ENCODE measurements at regions not wholly inside any gene's neighbourhood (a gene's known extent, or its start where the extent isn't known, plus 50 kb on each side); places are given as distances from the start of the nearest gene placed in this dataset.

DNA sequence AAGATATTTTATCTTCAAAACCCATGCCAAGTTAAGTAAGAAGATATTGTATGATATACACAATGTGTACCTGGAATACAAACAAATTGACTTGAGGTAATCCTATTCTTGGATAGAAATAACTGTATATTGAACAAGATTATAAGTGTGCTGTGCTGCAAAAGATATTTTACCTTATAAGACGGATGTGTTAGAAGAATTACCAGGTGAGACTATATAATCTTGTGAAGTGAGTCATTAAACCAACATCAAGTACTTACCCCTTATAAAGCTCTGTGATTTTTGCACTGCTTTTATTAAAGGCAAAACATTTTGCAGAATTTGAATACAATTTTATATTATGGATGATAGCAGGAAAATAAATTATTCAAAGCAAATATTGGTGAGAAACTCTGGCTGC is 570.0 kb downstream of the MMUT start:
- DNase-seq: no peak

DNA sequence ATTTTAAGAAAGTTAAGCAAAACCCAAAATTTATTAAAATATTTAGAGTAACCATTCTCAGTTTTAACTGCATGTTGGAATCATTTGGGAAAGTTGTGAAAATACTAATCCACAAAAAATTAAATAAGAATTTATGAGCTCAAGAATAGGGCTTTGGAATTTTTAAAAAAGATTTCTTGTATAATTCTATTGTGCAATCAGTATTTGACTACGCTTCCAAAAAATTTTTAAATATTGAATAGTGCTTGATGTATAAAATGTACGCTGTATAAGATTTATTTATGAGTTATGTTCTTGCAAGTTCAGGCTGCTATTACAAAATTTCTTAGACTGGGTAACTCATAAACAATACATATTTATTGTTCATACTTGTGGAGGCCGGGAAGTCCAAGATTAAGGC is 571.7 kb downstream of the MMUT start:
- DNase-seq: no peak

DNA sequence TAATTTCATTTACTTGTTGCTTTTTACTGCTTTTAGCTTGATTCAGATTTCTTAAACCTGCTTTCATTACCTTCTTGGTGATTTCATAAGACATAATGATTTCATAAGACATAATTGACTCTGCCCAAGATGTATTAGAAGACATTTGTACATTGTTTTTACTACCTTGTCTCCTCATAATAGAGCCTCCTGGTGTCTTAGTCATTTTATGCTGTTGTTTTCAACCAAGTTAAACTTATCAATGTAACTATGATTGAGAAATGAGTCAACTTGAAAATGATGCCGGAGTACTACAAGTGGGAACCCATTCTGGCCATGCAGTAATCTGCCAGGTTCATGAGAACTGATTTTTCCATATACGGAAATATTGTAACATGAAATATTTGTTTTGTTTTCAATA is 573.6 kb downstream of the MMUT start:
- DNase-seq: no peak

DNA sequence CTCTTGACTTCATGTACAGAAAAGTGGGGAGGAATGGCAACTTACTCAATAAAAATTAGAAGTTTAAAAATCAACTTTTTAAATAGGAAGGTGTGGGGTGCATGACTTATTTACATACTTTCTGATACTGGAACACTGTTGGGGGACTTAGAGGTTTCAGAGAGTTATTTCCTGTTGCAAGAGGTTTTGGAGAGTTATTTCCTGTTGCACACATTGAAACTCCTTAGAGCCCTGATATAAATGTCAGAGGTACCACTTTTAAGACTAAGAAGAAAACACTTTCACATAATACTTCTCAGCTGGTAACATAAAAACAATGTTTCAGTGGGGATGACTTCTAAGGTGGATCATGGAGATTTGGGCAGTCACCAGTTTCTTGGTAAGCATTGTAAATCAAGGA is 579.9 kb downstream of the MMUT start:
- DNase-seq: no peak

DNA sequence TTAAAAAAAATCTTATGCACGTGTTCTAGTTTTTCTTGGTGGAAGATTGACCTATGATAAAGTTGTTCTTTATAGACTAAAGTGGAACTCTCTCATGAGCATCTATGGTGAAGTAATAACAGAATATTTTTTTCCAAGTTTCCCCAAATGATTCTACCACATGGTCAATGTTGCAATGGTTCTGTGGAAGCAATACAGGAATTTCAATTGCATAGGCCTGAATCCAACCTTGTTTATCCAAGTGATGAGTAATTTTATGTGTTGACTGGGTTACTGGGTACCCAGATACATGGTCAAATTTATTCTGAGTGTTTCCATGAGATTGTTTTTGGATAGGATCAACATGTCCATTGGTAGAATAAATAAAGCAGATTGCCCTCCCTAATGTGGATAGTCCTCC is 581.5 kb downstream of the MMUT start:
- no peak for DNase-seq

DNA sequence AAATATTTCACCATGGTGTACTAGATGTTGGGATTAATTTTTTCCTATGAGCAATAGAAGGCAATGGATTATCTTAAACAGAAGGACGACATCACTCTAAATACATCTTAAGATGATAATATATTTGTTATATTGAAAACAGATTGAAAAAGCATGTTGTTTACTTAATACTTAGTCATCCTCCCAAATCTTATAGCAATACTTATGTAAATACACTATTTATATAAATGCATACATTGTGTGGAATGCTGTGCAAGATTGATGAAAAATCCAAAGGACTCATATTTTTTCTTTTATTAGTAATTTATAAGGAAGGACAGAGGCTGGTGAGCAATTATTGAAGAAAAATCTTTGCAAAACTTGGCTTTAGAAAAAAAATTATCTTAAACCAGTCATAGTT is 593.5 kb downstream of the MMUT start:
- DNase-seq: no peak

DNA sequence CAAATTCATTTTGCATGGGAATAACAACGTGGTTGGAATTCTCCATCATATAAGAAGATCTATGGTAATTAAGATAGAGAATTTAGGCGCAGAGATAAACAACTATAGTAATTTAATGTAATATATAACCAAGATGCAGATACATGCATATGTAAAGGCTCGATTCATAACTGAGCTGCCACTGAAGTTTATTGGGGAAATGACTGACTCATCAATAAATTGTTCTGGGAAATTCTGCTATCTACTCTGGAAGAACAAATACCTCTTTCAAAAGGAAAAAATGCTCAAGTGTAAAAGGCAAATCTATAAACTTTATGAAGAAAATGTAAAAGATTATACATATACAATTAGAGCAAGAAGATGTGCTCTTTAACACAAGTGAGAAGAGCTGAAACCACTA is 596.4 kb downstream of the MMUT start:
- DNase-seq: no peak

DNA sequence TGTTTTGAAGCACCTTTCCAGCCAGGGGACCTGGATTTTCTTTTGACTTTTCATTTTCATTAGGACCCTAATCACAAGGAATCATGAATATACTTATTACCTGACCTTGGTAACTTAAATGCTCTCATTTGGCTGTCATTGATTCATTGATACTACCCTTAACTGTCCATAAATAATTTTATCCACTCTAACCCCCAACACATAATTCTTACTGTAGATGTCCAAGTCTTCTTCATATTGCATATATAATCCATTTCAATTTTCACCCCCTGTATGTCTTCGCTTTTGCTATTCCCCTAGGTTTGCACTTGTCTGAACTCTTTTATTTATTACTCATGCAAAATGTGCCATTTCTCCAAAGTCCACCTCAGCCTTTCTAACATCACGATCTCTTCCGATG is 602.9 kb downstream of the MMUT start:
- no peak for DNase-seq

DNA sequence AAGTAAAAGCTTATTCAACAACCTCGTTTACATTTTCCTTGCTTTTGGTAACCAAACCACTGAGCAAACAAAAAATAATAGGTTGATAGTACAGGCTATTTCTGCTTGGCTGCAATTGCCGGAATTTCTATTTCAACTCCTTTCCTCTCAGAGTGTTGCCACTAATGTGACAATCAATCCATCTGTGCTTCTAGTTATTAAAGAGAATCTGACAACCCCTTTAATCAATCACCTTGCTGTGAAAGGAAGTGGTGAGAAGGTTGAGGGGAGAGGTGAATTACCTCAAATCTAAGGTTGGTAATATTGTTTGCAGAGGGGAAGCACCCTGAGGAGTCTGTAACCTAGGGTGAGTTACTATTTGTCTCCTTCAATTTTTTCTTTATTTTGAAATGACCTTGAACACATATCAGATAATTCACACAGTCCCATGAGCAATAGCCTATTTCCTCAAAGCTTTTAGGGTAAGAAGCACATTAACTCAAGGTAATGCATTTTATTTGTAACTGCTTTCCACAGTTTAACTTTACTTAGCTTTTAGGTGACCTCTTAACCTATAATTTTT is 603.4 kb downstream of the MMUT start:
- no peak for DNase-seq

DNA sequence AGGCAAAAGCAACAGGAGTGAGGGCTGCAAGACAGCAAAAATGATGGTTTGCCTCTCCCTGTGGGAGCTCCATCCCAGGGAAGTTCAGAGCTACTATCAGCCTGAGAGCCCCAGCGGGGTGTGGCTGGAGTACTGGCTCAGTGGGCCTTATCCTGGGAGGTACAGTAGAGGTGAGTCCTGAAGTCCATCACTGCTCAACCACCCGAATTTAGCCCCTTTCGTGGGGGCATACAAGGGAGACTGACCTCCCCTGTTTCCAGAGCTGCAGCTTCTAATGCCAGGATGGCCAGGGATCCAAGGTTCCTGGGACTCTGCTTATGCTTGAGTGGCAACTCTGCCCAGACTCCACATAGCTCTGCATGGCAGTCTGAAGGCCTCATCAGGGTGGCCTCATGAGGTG is 617.8 kb downstream of the MMUT start:
- DNase-seq: no peak

DNA sequence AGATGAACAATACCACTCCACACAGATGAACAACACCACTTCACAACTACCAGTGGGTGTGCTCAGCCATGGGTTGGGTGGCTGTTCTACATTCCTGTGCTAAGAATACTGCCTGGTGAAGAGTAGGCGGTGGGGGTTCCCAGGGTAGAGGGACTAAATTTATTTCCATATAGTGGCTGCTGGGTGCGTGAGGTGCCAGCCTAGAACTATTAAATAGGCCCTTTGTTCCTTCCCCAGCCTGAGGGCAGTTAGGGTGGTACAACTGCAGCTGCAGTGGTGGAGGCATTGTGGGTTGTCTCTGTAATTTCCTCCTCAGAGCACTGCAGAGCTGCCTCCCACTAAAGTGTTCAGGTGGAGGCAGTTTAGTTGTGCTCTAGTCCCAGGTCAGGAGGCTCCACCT is 618.4 kb downstream of the MMUT start:
- no peak for DNase-seq

DNA sequence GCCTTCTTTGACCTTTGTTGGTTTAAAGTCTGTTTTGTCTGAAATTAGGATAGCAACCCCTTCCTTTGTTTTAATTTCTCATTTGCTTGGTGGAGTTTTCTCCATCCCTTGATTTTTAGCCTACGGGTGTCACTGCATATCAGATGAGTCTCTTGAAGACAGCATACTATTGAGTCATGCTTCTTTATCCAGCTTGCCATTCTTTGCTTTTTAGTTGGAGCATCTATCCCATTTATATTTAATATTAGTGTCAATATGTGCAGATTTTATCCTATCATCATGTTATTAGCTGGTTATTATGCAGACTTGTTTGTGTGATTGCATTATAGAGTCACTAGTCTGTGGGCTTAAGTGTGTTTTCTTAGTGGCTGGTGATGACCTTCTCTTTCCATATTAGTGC is 622.2 kb downstream of the MMUT start:
- no peak for DNase-seq

DNA sequence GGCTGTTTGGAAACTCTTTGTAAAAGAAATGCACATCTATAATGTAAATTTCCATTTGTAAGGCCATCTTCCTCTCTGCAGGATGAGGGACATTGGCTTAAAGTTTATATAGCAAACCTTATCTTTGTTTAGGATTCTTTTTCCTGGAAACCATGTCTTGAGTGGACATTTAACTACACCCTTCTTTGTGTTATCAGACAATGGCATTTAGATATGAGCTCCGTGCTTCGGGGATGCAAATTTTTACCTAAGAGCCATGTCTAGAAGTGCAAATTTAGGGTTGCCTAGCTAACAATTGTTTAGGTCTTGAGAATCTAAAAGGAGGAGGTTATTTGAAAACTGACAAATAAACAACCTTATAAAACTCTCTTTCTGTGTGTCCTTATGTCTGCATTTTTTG is 623.8 kb downstream of the MMUT start:
- no peak for DNase-seq

DNA sequence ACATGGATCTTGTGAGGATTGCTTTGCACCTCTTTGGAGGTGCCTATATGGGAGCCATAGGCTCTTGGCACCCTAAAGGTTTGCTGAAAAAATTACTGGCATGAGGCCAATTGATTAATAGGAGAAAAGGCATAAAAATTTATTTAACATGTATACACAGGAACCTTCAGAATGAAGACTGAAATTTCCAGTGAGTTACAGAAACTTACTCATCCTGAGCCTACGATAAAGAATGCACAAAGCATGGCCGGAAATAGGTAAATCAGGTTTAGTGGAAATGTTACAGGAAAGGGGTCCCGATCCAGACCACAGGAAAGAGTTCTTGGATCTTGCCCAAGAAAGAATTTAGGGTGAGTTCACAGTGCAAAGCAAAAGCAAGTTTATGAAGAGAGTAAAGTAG is 625.3 kb downstream of the MMUT start:
- DNase-seq: no peak

DNA sequence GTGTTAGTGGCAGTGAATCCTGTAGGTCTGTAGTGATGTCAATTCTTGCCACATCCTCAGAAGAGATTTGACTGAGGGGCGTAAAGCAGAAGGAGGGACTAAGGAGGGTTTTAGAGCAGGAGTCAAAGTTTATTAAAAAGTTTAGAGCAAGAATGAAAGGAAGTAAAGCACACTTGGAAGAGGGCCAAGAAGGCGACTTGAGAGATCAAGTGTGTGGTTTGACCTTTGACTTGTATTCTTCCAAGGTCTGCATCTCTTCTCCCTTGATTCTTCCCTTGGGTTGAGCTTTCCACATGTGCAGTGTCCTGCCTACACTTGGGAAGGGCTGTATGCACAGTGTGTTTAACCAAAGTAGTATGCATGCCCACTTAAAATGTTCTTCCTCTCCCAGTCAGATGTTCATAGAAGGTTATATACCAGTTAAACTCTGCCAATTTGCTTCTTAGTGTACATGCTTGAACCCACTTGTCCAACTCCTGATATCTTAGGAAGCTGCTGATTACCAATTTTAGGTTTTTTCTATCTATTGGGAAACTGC is 627.6 kb downstream of the MMUT start:
- DNase-seq: no peak

DNA sequence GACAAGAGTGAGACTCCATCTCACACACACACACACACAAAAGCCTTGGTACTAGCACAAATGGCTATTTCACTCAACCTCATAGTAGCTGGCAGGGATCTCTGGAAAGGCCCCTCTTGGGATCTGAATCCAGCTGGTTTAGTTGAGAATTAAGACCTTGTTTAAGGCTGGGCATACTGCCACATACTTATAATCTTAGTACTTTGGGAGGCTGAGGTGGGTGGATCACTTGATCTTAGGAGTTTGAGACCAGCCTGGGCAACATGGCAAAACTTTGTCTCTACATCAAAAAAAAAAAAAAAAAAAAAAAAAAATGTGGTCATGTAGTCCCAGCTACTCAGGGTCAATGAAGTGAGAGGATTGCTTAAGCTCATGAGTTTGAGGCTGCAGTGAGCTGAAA is 628.3 kb downstream of the MMUT start:
- no peak for DNase-seq

DNA sequence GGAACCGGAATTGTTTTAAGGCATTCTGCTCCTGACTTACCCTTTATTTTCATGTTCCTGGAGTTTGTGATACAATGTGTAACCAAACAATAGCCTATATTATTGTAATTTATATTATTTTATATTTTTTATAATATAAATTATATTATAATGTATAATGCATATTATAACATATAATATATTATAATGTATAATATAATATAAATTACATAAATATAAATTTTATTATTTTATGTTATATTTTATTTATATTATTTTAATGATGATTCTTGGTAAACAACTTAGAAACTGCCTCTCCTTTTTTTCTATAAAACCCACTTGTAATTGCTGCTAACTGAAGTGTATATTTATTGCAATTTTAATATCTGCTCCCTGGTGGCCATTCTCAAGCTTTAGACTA is 629.1 kb downstream of the MMUT start:
- DNase-seq: no peak

DNA sequence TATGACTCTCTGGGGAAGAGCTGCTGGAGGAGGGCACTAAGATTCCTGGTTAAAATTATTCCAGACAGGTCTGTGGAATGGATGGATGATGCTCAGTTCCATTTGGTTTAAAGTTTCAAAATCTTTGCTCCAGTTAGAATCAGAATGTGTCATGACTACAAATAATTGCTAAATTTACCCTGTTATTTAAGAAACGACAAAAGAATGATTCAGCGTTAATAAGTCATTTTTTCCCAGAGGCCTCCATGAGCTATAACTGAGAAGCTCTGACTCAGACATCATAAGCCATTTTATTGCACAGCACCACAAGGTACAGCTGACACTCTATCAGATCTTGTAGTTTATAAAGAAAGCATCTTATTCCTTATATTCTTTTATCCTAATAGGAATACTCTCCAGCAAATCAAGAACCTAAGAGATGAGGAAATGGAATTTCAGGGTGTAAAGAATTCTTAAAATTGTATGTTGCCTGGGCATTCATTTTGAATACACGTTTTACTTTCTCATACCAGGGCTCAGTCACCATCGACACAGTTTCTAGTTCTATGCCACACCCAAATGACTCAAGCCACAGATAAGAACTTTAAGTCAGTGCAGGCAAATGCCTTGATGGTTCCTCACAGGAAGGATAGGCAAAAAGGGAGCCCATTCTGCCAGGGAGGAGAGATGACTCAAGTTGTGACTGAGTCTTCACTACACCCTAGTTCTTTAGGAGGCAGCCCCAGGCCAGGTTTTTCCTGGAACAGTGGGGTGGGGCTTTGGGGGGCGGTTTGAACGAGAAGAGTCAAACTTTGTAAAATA is 636.0 kb downstream of the MMUT start:
- no peak for DNase-seq

DNA sequence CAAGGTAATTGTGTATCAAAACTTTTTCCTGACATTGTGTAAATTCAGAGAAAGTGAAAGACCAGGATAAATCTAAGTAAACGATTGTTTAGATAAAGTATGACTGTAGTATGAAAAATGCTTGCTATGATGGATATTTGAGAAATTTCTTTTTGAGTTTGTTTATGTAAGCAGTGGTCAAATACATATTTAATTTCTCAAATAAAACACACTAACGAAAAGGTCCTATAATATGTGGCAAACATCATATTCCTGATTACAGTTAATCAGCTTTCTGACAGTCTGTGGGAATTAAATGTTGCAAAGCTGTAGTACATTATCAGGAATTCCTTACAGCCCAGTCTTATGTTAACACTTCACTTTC is 636.9 kb downstream of the MMUT start:
- no peak for DNase-seq

DNA sequence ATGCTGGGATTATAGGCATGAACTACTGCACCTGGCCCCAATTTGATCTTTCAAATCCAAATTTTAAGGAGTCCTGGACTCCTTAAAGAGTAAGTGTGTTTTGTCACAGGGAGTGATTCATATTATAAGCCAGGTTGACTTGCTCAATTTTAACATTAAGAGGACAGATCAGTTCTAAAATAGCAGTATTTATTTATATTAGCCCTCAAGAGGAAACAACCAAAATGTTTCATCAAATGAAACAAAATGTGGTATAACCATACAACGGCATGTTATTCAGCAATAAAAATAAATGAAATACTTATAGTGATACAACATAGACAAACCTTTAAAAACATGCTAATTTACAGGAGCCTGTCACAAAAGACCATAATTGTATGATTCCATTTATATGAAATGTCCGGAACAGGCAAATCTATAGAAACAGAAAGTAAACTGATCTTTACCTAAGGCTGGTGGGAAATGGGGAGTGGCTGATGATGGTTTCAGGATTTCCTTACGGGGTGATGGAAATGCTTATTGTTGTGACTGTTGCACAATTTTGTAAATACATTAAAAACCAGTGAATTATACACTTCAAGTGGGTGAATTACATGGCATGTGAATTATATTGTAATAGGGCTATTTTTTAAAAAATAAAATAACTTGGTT is 637.4 kb downstream of the MMUT start:
- no peak for DNase-seq

DNA sequence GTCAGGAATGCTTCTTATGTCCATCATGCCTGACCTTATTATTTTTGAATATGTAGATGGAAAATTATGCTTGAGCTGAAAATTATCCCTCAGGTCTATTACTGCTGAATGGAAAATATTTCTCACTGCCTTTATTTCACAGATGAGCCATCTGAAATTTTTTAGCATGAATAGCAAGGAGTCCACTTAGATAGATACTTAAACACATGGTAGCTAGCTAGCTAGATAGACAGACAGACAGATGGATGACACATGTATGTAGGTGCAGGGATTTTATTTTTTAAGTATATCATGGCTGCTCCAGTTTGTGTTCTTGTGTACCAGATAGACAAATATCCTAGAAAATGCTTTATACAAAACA is 645.0 kb downstream of the MMUT start:
- DNase-seq: no peak

DNA sequence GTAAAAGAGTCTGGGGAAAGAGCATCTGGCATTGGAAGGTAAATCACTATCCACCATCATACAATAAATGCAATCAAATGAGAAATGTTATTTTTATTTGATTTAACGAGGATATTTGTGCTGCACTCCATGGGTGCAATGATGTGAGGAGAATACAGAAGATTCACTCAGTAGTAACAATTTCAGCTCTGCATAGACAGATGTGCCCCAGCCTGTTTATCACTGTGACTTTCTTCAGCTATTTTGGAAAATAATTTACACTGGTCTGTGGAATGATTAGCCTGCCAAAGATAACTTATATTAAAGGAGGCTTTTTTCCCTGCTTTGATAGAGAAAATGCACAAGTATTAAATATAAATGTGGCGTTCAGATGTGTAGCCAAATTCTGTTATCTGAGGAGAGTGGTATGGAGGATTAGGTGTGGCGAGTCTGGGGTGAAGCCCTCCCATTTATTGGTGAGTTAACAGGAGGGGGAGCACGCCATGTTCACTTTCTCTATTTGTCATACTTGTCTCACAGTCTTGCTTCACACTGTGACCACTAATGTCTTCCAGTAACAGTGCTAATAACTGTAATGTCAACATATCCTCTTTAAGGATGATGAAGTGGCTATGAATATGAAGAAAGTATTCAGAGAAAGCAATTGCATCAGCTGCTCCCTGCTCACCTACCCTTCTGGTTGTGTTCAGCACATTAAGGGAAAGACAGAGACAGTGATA is 645.6 kb downstream of the MMUT start:
- DNase-seq: no peak

DNA sequence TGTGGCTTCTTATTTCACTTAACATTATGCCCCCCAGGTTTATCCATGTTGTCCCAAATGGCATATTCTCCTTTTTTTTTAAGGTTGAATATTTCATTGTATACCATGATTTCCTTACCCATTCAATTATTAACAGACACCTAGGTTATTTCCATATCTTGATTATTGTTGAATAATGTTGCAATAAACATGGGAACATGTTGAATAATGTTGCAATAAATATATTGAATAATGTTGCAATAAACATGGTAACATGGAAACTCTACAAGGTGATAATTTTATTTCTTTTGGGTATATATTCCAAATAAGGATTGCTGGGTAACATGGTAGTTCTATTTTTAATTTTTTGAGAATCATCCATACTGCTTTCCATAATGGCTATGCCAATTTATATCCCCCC is 648.1 kb downstream of the MMUT start:
- no peak for DNase-seq

DNA sequence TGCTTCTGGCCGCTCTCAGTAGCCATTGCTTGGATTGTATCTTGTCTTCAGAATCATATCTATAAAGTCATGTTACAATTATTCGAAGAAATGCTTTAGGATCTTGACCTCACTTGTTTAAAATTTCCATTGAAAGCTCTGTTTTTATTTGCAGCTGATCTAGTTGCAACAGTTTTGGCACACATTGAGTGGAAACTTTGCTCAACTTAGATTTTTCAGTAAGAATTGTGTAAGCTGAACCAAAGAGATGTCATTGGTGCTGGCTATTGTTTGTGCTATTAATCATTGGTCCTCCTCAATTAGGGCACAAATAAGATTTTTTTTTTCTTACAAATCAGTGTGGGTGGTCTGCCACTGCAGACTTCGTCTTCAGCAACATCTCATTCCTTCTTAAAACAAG is 649.2 kb downstream of the MMUT start:
- DNase-seq: no peak

Measured in right forelimb (tissue), 1 donor.